K562 (cell line): ENCODE measurements at regions not wholly inside any gene's neighbourhood (a gene's known extent, or its start where the extent isn't known, plus 50 kb on each side); places are given as distances from the start of the nearest gene placed in this dataset.

Experiments used
- ATAC-seq: fragments of 200-7000 bp; cut with Tn5 transposase; 3 replicates; pipeline ENCODE4 v1.9.1; 2020; ENCODE audit warnings: moderate library complexity
- BruUV-seq: library from RNA; stranded (reverse); fragments of 400-500 nt; replicated peaks from 2 replicates; lab custom pipeline; 2021; lab: Mats Ljungman, UMichigan
- CTCF ChIA-PET: fragments of 300-600 bp; formaldehyde crosslinking; extraction: SDS; loops from one replicate; lab custom pipeline; 2021; ENCODE audit warnings: low intra/inter-chr PET ratio; lab: Yijun Ruan, JAX
- POLR2A ChIA-PET: fragments of 300-600, 350-650 bp; sonication (Branson Sonifier 250); formaldehyde crosslinking; extraction: SDS; loops from one replicate; lab custom pipeline; 2021; ENCODE audit warnings: antibody characterized with exemption, inconsistent platforms; lab: Yijun Ruan, JAX
- DNase-seq, 4 experiments: peaks; one replicate each; pipeline versions ENCODE4 v3.0.0 to v3.0.0-alpha.2; 2011 to 2018; ENCODE audit warnings: low spot score in 3 of 4, mixed read lengths in 3 of 4; ENCODE audit errors: extremely low read depth in 1 of 4
- FAIRE-seq: peaks from 2 replicates; lab custom pipeline; 2011; peaks lifted over from hg19 to GRCh38; lab: Jason Lieb, UNC
- H2AFZ ChIP-seq: 2 replicates; pipeline ENCODE4 v1.6.0; 2011; ENCODE audit warnings: low read depth, low read length, control low read depth, inconsistent platforms
- H3K27ac ChIP-seq: fragments of 200-600 bp; 3 replicates; pipeline ENCODE4 v1.8.0; 2011; ENCODE audit warnings: low read depth, mild to moderate bottlenecking, control low read depth, inconsistent platforms, low read length, moderate library complexity, mixed read lengths; ENCODE audit errors: extremely low read depth
- H3K27me3 ChIP-seq, 2 experiments: fragments of 300-600 bp in 1 of 2; 2 replicates in 1 of 2; 3 replicates in 1 of 2; pipeline versions ENCODE4 v1.6.0 to v1.8.0; 2011; ENCODE audit warnings: inconsistent platforms in 2 of 2, low read length in 2 of 2, mild to moderate bottlenecking in 1 of 2, mixed read lengths in 1 of 2, moderate library complexity in 1 of 2; ENCODE audit not compliant: control insufficient read depth in 2 of 2, insufficient read depth in 2 of 2
- H3K36me3 ChIP-seq: fragments of 300-600 bp; 3 replicates; pipeline ENCODE4 v1.8.0; 2011; ENCODE audit warnings: mild to moderate bottlenecking, low read length, inconsistent platforms; ENCODE audit not compliant: control insufficient read depth, insufficient read depth
- H3K4me1 ChIP-seq, 2 experiments: fragments of 200-600 bp in 1 of 2; replicated peaks in 1 of 2; 2 replicates in 1 of 2; 3 replicates in 1 of 2; pipeline versions ENCODE4 v1.5.1 to v1.8.0; 2011; ENCODE audit warnings: inconsistent platforms in 2 of 2, low read length in 2 of 2, mild to moderate bottlenecking in 1 of 2, mixed read lengths in 1 of 2, moderate library complexity in 1 of 2; ENCODE audit not compliant: control insufficient read depth in 2 of 2, insufficient read depth in 2 of 2
- H3K4me2 ChIP-seq: 2 replicates; pipeline ENCODE4 v1.6.1; 2011; ENCODE audit warnings: low read length, control low read depth, inconsistent platforms, mixed read lengths; ENCODE audit not compliant: insufficient read depth
- H3K4me3 ChIP-seq: fragments of 200-600 bp; sonication (generic), shearing (Covaris generic); 2 replicates; pipeline ENCODE4 v1.5.1; 2016; ENCODE audit warnings: control low read depth, inconsistent platforms
- H3K79me2 ChIP-seq: fragments of 200-600 bp; 3 replicates; pipeline ENCODE4 v1.8.0; 2011; ENCODE audit warnings: low read length, inconsistent platforms; ENCODE audit not compliant: control insufficient read depth, insufficient read depth
- H3K9ac ChIP-seq, 2 experiments: 2 replicates each; pipeline versions ENCODE4 v1.6.0 to v1.6.1; 2011; ENCODE audit warnings: low read depth in 2 of 2, low read length in 2 of 2, control low read depth in 1 of 2, inconsistent platforms in 1 of 2, mild to moderate bottlenecking in 1 of 2, mixed read lengths in 1 of 2; ENCODE audit not compliant: insufficient read depth in 1 of 2
- H3K9me1 ChIP-seq: one replicate; pipeline ENCODE4 v1.6.0; 2011; ENCODE audit warnings: inconsistent platforms, mild to moderate bottlenecking, low read length, moderate library complexity; ENCODE audit not compliant: control insufficient read depth, insufficient read depth
- H3K9me3 ChIP-seq: replicated peaks from 2 replicates; pipeline ENCODE4 v1.5.1; 2011; ENCODE audit warnings: low read depth, low read length, inconsistent platforms; ENCODE audit not compliant: control insufficient read depth, insufficient read depth
- H4K20me1 ChIP-seq: replicated peaks from 2 replicates; pipeline ENCODE4 v1.6.1; 2011; ENCODE audit warnings: low read length, inconsistent platforms, mixed read lengths; ENCODE audit not compliant: control insufficient read depth, insufficient read depth
- ATF3 ChIP-seq, 2 experiments: fragments of 450-650 bp in 1 of 2; sonication (generic) in 1 of 2; formaldehyde crosslinking in 1 of 2; IDR thresholded peaks in 1 of 2; conservative IDR thresholded peaks in 1 of 2; 2 replicates each; pipeline versions ENCODE4 v1.6.1 to v1.8.1; 2016 to 2023; ENCODE audit warnings: mild to moderate bottlenecking in 2 of 2, moderate library complexity in 2 of 2, inconsistent platforms in 1 of 2, missing genetic modification reagents in 1 of 2
- C11orf30 ChIP-seq: fragments of 450-650 bp; IDR thresholded peaks from 2 replicates; pipeline ENCODE4 v1.6.1; 2016; ENCODE audit warnings: low read depth, mild to moderate bottlenecking
- CCNT2 ChIP-seq: IDR thresholded peaks from 2 replicates; pipeline ENCODE4 v1.6.1; 2011; ENCODE audit warnings: borderline replicate concordance, low read depth, mild to moderate bottlenecking, moderate library complexity, mixed read lengths, low read length; ENCODE audit not compliant: insufficient read length; ENCODE audit errors: extremely low read depth
- CGGBP1 ChIP-seq: fragments of 250-450 bp; sonication (Bioruptor Pico); IDR thresholded peaks from 2 replicates; pipeline ENCODE4 v1.9.0; 2021; ENCODE audit warnings: mild to moderate bottlenecking
- DACH1 ChIP-seq: fragments of 450-650 bp; IDR thresholded peaks from 2 replicates; pipeline ENCODE4 v1.6.1; 2018; ENCODE audit not compliant: partially characterized antibody
- EWSR1 ChIP-seq: fragments of 450-650 bp; IDR thresholded peaks from 2 replicates; pipeline ENCODE4 v1.6.1; 2018; ENCODE audit warnings: borderline replicate concordance, mild to moderate bottlenecking, low read depth, moderate library complexity; ENCODE audit not compliant: partially characterized antibody
- MTF1 ChIP-seq: fragments of 250-450 bp; sonication (Bioruptor Pico); IDR thresholded peaks from 2 replicates; pipeline ENCODE4 v1.9.0; 2021; ENCODE audit warnings: moderate library complexity, mild to moderate bottlenecking, inconsistent platforms, borderline replicate concordance
- MXI1 ChIP-seq: IDR thresholded peaks from 2 replicates; pipeline ENCODE4 v1.6.1; 2011; ENCODE audit warnings: low read depth, mild to moderate bottlenecking, improper control_type of control experiment, low read length
- PBX2 ChIP-seq, 2 experiments: IDR thresholded peaks in 1 of 2; conservative IDR thresholded peaks in 1 of 2; 2 replicates each; pipeline ENCODE4 v1.6.1; 2016; ENCODE audit warnings: low read depth in 2 of 2, mild to moderate bottlenecking in 1 of 2, missing compliant biosample characterization in 1 of 2, missing genetic modification characterization in 1 of 2, moderate library complexity in 1 of 2
- RBM39 ChIP-seq: fragments of 200-400 bp; formaldehyde crosslinking; optimal IDR thresholded peaks from 2 replicates; pipeline ENCODE3; 2018; ENCODE audit warnings: low read depth, low read length
- RCOR1 ChIP-seq, 2 experiments: IDR thresholded peaks; 2 replicates each; pipeline ENCODE4 v1.6.1; 2012; ENCODE audit warnings: low read depth in 2 of 2, low read length in 2 of 2, borderline replicate concordance in 1 of 2, improper control_type of control experiment in 1 of 2
- SAP30 ChIP-seq: fragments of 200-600 bp; sonication (generic); IDR thresholded peaks from 2 replicates; pipeline ENCODE4 v1.6.1; 2012; ENCODE audit warnings: borderline replicate concordance, low read depth, mild to moderate bottlenecking, moderate library complexity, low read length, control low read depth, inconsistent platforms; ENCODE audit not compliant: insufficient read depth, poor library complexity, severe bottlenecking
- STAT5A ChIP-seq: IDR thresholded peaks from 2 replicates; pipeline ENCODE4 v1.6.1; 2012; ENCODE audit warnings: low read length, inconsistent platforms, borderline replicate concordance
- TCF7 ChIP-seq: sonication (generic); IDR thresholded peaks from 2 replicates; pipeline ENCODE4 v1.6.1; 2016; ENCODE audit warnings: antibody characterized with exemption, borderline replicate concordance
- ZSCAN29 ChIP-seq: fragments of 450-650 bp; IDR thresholded peaks from 2 replicates; pipeline ENCODE4 v1.6.1; 2017
- WGBS: fragments of 100-300 bp; shearing (Covaris generic); methylation state at CpG from one replicate; pipeline ENCODE4 v1.1.6; 2016; ENCODE audit warnings: low coverage, mixed read lengths; ENCODE audit not compliant: insufficient coverage; ENCODE audit errors: missing lambda C conversion rate; 5-methylcytosine and 5-hydroxymethylcytosine counted together
- in situ Hi-C: fragments of 300-500 bp; cut with MboI; formaldehyde crosslinking; loops from 4 replicates; pipeline ENCODE4 v1.15.0; 2018; ENCODE audit warnings: inconsistent platforms, mixed read lengths
- intact Hi-C: fragments of 100-400 bp; cut with micrococcal nuclease; formaldehyde crosslinking; loops from 2 replicates; pipeline ENCODE4 v1.14.2; 2022

GRCh38 chr3:177733936-177734335, 536.7 kb upstream of the TBL1XR1 start (continued):
- TF ChIP-seq MTF1 (CRISPR knock-in tag): no peak
- TF ChIP-seq ATF3 (IDR thresholded peaks at IDR 0.05): no peak
- TF ChIP-seq ATF3 (CRISPR knock-in tag; conservative IDR thresholded peaks at IDR 0.05): no peak
- TF ChIP-seq RCOR1 (IDR thresholded peaks at IDR 0.05; ENCODE audit: borderline replicate concordance in 1 of 2, low read depth in 2 of 2, low read length in 2 of 2): no peak

GRCh38 chr3:177735431-177735830, 538.1 kb upstream of the TBL1XR1 start:
- FAIRE-seq (no peak), DNase-seq (no peak), ATAC-seq (no peak)
- CTCF ChIA-PET: no interaction called here
- H3K9ac ChIP-seq: no peak overlapping the region
- POLR2A ChIA-PET: no interaction called here
- in situ Hi-C loops: no loop called here
- H3K27ac ChIP-seq: no peak overlapping the region
- H3K9me3 ChIP-seq: no peaks in the 10 kb centered on the region
- no peaks in the 10 kb centered on the region for H3K79me2 ChIP-seq
- no peak overlapping the region for H3K4me2 ChIP-seq
- 15% methylated on average over 2 of the region's 2 CpGs for WGBS
- TF ChIP-seq MXI1 (no peak), CCNT2 (no peak), DACH1 (no peak), TCF7 (no peak), SAP30 (no peak), PBX2 (CRISPR knock-in tag; IDR thresholded peaks at IDR 0.05; ENCODE audit: low read depth) (no peak), PBX2 (tag; conservative IDR thresholded peaks at IDR 0.05; ENCODE audit: low read depth) (no peak), CGGBP1 (CRISPR knock-in tag) (no peak), RBM39 (no peak), STAT5A (no peak), ZSCAN29 (no peak), C11orf30 (no peak), EWSR1 (no peak)
- H3K4me1 ChIP-seq: no peaks in the 10 kb centered on the region; a peak in 1 of 5 replicates
- H2AFZ ChIP-seq: no peak overlapping the region
- H4K20me1 ChIP-seq: no peaks in the 10 kb centered on the region
- intact Hi-C loops: no loop called here
- H3K9me1 ChIP-seq: no peaks in the 10 kb centered on the region
- no peaks in the 10 kb centered on the region for H3K27me3 ChIP-seq
- H3K4me3 ChIP-seq: no peak overlapping the region
- no TSS peak for BruUV-seq
- H3K36me3 ChIP-seq: no peaks in the 10 kb centered on the region
